ENCODE measurements at regions not wholly inside any gene's neighbourhood (a gene's known extent, or its start where the extent isn't known, plus 50 kb on each side); places are given as distances from the start of the nearest gene placed in this dataset.

GRCh38 chr21:35838350-35838749 lies 222.0 kb downstream of the SETD4 start:
- peaks cover 0 to 6% (median 5%) of the 10 kb centered on the region in 3 donors for H3K27me3 Mint-ChIP-seq (ENCODE audit: low read depth in 3 of 3)
- H3K4me1 Mint-ChIP-seq: no peaks in the 10 kb centered on the region
- Histone ChIP-seq H3K9me3 (replicated peaks in 1 of 2; ENCODE audit: control insufficient read depth in 1 of 2, insufficient read depth in 1 of 2, low read length in 2 of 2) (no peaks in the 10 kb centered on the region), H3K27ac (ENCODE audit: low read depth in 1 of 2, low read length in 2 of 2) (no peak overlapping the region), H3K79me2 (ENCODE audit: insufficient read depth, low read length) (no peaks in the 10 kb centered on the region), H4K20me1 (ENCODE audit: insufficient read depth, low read length) (no peaks in the 10 kb centered on the region), H2AFZ (ENCODE audit: insufficient read depth, low read depth, low read length, poor library complexity, severe bottlenecking) (no peak overlapping the region), H3K4me3 (replicated peaks in 1 of 3; ENCODE audit: low read depth in 2 of 3, low read length in 3 of 3) (no peak overlapping the region), H3K4me1 (ENCODE audit: control insufficient read depth in 1 of 2, insufficient read depth in 2 of 2, low read length in 2 of 2) (no peaks in the 10 kb centered on the region), H3K36me3 (replicated peaks in 1 of 2; ENCODE audit: control insufficient read depth in 1 of 2, insufficient read depth in 2 of 2, low read length in 2 of 2) (no peaks in the 10 kb centered on the region), H3K9ac (ENCODE audit: insufficient read depth, low read length, poor library complexity, severe bottlenecking) (no peak overlapping the region), H3K4me2 (replicated peaks; ENCODE audit: extremely low read depth, low read length, poor library complexity, severe bottlenecking) (no peak overlapping the region), H3K27me3 (ENCODE audit: control insufficient read depth in 2 of 2, insufficient read depth in 2 of 2, low read length in 2 of 2) (no peaks in the 10 kb centered on the region)
- no CpG with 5 or more reads among the region's 1 CpG for WGBS (ENCODE audit: insufficient coverage)
- peaks cover 0 to 1% (median 0%) of the 10 kb centered on the region in 7 donors for H3K9me3 Mint-ChIP-seq
- intact Hi-C loops (cut with micrococcal nuclease): no loop called here
- DNase-seq: no peak
- TF ChIP-seq CTCF (IDR thresholded peaks at IDR 0.05): no peak
- H3K27ac Mint-ChIP-seq: no peak overlapping the region
- no peaks in the 10 kb centered on the region for H3K36me3 Mint-ChIP-seq
- no peak overlapping the region for H3K4me3 Mint-ChIP-seq

- Histone ChIP-seq H3K27ac (ENCODE audit: low read depth in 1 of 2, low read length in 2 of 2) (no peak overlapping the region), H3K4me1 (ENCODE audit: control insufficient read depth in 1 of 2, insufficient read depth in 2 of 2, low read length in 2 of 2) (no peaks in the 10 kb centered on the region), H3K27me3 (ENCODE audit: control insufficient read depth in 2 of 2, insufficient read depth in 2 of 2, low read length in 2 of 2) (peaks cover 0 to 5% of the 10 kb centered on the region in 2 donors), H3K36me3 (replicated peaks in 1 of 2; ENCODE audit: control insufficient read depth in 1 of 2, insufficient read depth in 2 of 2, low read length in 2 of 2) (no peaks in the 10 kb centered on the region), H3K79me2 (ENCODE audit: insufficient read depth, low read length) (no peaks in the 10 kb centered on the region), H3K4me3 (replicated peaks in 1 of 3; ENCODE audit: low read depth in 2 of 3, low read length in 3 of 3) (no peak overlapping the region), H4K20me1 (ENCODE audit: insufficient read depth, low read length) (no peaks in the 10 kb centered on the region), H3K9me3 (replicated peaks in 1 of 2; ENCODE audit: control insufficient read depth in 1 of 2, insufficient read depth in 1 of 2, low read length in 2 of 2) (no peaks in the 10 kb centered on the region), H3K4me2 (replicated peaks; ENCODE audit: extremely low read depth, low read length, poor library complexity, severe bottlenecking) (no peak overlapping the region), H3K9ac (ENCODE audit: insufficient read depth, low read length, poor library complexity, severe bottlenecking) (no peak overlapping the region), H2AFZ (ENCODE audit: insufficient read depth, low read depth, low read length, poor library complexity, severe bottlenecking) (no peak overlapping the region)
- no peak overlapping the region for H3K27ac Mint-ChIP-seq
- no peak for DNase-seq
- peaks cover 3% of the 10 kb centered on the region for H3K4me1 Mint-ChIP-seq
- WGBS (ENCODE audit: insufficient coverage): 17% methylated on average over 1 of the region's 1 CpG
- H3K27me3 Mint-ChIP-seq (ENCODE audit: low read depth in 3 of 3): peaks cover 4 to 19% (median 7%) of the 10 kb centered on the region in 3 donors
- no peak overlapping the region for H3K4me3 Mint-ChIP-seq
- no peak for TF ChIP-seq CTCF (IDR thresholded peaks at IDR 0.05)
- intact Hi-C loops (cut with micrococcal nuclease): no loop called here
- no peaks in the 10 kb centered on the region for H3K9me3 Mint-ChIP-seq
- H3K36me3 Mint-ChIP-seq: no peaks in the 10 kb centered on the region
Observed at GRCh38 chr21:35833991-35834390, 226.3 kb downstream of the SETD4 start.

Data from CD14-positive monocyte (primary cell).